ENCODE measurements at regions not wholly inside any gene's neighbourhood (a gene's known extent, or its start where the extent isn't known, plus 50 kb on each side); places are given as distances from the start of the nearest gene placed in this dataset.

DNA sequence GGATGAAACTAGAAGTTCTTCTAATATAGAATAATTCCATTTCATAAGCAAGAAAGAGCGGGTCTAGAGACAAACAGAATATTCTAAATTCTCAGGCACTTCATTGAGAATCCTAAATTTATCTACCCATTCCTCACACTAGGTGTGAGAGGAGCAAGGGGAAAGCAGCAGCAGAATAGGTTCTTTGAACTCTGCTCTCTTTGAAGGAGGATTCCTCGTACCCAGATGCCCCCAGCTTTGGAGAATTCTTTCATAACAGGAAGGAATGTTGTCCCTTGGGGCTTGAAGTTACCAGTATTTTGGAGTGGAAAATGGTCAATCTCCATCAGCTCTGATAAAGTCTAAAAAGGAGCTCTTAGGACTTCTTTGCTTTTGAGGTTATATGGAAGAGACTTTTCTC lies 59.7 kb upstream of the RASGEF1B start:
- Histone ChIP-seq H3K9me2 (ENCODE audit: insufficient read depth, low read length) (no peaks in the 10 kb centered on the region), H3K79me2 (replicated peaks; ENCODE audit: insufficient read depth, low read length) (no peaks in the 10 kb centered on the region), H3K4me3 (ENCODE audit: low read length) (no peak overlapping the region), H3K27me3 (ENCODE audit: insufficient read depth, low read depth, low read length) (no peaks in the 10 kb centered on the region), H2AFZ (ENCODE audit: low read depth, low read length) (no peak overlapping the region), H3K36me3 (ENCODE audit: insufficient read depth, low read length) (no peaks in the 10 kb centered on the region), H4K20me1 (ENCODE audit: insufficient read depth) (no peaks in the 10 kb centered on the region), H3F3A (ENCODE audit: insufficient read depth, low read length, poor library complexity, severe bottlenecking) (no peaks in the 10 kb centered on the region), H3K9me3 (ENCODE audit: low read length) (no peaks in the 10 kb centered on the region), H3K4me2 (ENCODE audit: low read length) (no peak overlapping the region), H3K9ac (ENCODE audit: low read length) (no peak overlapping the region), H3K27ac (ENCODE audit: low read length) (no peak overlapping the region)
- TF ChIP-seq POLR2AphosphoS5 (IDR thresholded peaks at IDR 0.05) (no peak), MXI1 (conservative IDR thresholded peaks at IDR 0.05; ENCODE audit: poor library complexity, severe bottlenecking) (no peak)

DNA sequence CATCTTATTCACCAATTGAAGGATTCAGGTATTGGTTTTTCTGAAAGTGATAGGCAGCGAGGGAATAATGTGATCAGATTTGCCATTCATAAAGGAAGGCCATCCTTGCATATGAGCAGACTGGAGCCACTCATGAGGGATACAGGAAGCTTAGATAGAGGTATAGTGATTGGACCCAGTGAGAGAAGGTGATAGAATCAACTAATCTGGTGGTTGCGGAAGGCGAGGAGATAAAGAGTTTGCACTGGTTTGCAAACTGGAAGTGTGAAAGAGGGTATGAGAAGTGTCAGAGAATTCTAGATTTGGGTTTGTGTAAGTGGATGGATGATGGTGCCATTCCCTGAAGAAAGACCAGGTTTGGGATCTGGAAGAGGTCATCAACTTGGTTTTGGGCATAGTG lies 57.3 kb upstream of the RASGEF1B start:
- Histone ChIP-seq H3K9me2 (ENCODE audit: insufficient read depth, low read length) (no peaks in the 10 kb centered on the region), H3K9ac (ENCODE audit: low read length) (no peak overlapping the region), H3F3A (ENCODE audit: insufficient read depth, low read length, poor library complexity, severe bottlenecking) (no peaks in the 10 kb centered on the region), H4K20me1 (ENCODE audit: insufficient read depth) (no peaks in the 10 kb centered on the region), H3K9me3 (ENCODE audit: low read length) (no peaks in the 10 kb centered on the region), H2AFZ (ENCODE audit: low read depth, low read length) (no peak overlapping the region), H3K79me2 (replicated peaks; ENCODE audit: insufficient read depth, low read length) (no peaks in the 10 kb centered on the region), H3K27ac (ENCODE audit: low read length) (no peak overlapping the region), H3K27me3 (ENCODE audit: insufficient read depth, low read depth, low read length) (no peaks in the 10 kb centered on the region), H3K36me3 (ENCODE audit: insufficient read depth, low read length) (no peaks in the 10 kb centered on the region), H3K4me3 (ENCODE audit: low read length) (no peak overlapping the region), H3K4me2 (ENCODE audit: low read length) (no peak overlapping the region)
- TF ChIP-seq, protein P1, sequence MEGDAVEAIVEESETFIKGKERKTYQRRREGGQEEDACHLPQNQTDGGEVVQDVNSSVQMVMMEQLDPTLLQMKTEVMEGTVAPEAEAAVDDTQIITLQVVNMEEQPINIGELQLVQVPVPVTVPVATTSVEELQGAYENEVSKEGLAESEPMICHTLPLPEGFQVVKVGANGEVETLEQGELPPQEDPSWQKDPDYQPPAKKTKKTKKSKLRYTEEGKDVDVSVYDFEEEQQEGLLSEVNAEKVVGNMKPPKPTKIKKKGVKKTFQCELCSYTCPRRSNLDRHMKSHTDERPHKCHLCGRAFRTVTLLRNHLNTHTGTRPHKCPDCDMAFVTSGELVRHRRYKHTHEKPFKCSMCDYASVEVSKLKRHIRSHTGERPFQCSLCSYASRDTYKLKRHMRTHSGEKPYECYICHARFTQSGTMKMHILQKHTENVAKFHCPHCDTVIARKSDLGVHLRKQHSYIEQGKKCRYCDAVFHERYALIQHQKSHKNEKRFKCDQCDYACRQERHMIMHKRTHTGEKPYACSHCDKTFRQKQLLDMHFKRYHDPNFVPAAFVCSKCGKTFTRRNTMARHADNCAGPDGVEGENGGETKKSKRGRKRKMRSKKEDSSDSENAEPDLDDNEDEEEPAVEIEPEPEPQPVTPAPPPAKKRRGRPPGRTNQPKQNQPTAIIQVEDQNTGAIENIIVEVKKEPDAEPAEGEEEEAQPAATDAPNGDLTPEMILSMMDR (IDR thresholded peaks at IDR 0.05; ENCODE audit: poor library complexity, severe bottlenecking) = no peak
- TF ChIP-seq EP300 (conservative IDR thresholded peaks at IDR 0.05; ENCODE audit: poor library complexity, severe bottlenecking) (no peak), SMC3 (conservative IDR thresholded peaks at IDR 0.05; ENCODE audit: poor library complexity) (no peak), POLR2AphosphoS5 (IDR thresholded peaks at IDR 0.05) (no peak), EZH2 (IDR thresholded peaks at IDR 0.05; ENCODE audit: borderline replicate concordance, insufficient read depth, low read length, poor library complexity, severe bottlenecking) (no peak), TAF1 (IDR thresholded peaks at IDR 0.05; ENCODE audit: low read depth) (no peak), RAD21 (conservative IDR thresholded peaks at IDR 0.05) (no peak), MXI1 (conservative IDR thresholded peaks at IDR 0.05; ENCODE audit: poor library complexity, severe bottlenecking) (no peak)
- TF ChIP-seq, protein P2, sequence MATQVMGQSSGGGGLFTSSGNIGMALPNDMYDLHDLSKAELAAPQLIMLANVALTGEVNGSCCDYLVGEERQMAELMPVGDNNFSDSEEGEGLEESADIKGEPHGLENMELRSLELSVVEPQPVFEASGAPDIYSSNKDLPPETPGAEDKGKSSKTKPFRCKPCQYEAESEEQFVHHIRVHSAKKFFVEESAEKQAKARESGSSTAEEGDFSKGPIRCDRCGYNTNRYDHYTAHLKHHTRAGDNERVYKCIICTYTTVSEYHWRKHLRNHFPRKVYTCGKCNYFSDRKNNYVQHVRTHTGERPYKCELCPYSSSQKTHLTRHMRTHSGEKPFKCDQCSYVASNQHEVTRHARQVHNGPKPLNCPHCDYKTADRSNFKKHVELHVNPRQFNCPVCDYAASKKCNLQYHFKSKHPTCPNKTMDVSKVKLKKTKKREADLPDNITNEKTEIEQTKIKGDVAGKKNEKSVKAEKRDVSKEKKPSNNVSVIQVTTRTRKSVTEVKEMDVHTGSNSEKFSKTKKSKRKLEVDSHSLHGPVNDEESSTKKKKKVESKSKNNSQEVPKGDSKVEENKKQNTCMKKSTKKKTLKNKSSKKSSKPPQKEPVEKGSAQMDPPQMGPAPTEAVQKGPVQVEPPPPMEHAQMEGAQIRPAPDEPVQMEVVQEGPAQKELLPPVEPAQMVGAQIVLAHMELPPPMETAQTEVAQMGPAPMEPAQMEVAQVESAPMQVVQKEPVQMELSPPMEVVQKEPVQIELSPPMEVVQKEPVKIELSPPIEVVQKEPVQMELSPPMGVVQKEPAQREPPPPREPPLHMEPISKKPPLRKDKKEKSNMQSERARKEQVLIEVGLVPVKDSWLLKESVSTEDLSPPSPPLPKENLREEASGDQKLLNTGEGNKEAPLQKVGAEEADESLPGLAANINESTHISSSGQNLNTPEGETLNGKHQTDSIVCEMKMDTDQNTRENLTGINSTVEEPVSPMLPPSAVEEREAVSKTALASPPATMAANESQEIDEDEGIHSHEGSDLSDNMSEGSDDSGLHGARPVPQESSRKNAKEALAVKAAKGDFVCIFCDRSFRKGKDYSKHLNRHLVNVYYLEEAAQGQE (IDR thresholded peaks at IDR 0.05; ENCODE audit: borderline replicate concordance) = no peak

DNA sequence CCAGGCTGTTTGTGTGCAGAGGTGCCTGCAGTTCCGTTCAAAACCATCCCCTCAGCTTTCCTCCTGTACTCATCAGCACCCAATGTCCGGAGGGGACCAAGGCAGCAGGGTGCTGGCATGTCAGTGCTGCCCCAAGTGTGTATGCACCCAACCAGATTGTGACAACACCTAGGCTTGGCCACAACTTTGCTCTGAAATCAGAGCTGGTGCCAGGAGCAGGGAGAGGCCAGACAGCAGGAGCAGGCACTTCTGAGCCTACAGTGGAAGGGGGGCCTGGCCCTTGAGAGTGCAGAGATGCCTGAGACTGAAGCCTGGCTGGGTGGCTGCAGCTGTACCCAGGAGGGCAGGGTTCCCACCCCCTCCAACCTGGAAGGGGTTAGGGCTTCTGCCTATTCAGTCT lies 56.5 kb upstream of the RASGEF1B start:
- H3K79me2 ChIP-seq (replicated peaks; ENCODE audit: insufficient read depth, low read length) = no peaks in the 10 kb centered on the region
- no peaks in the 10 kb centered on the region for H3K36me3 ChIP-seq (ENCODE audit: insufficient read depth, low read length)
- H3K27me3 ChIP-seq (ENCODE audit: insufficient read depth, low read depth, low read length) = no peaks in the 10 kb centered on the region
- H4K20me1 ChIP-seq (ENCODE audit: insufficient read depth) = no peaks in the 10 kb centered on the region
- no peaks in the 10 kb centered on the region for H3K9me3 ChIP-seq (ENCODE audit: low read length)
- H3K9me2 ChIP-seq (ENCODE audit: insufficient read depth, low read length) = no peaks in the 10 kb centered on the region
- no peak overlapping the region for H3K4me3 ChIP-seq (ENCODE audit: low read length)
- no peak for TF ChIP-seq EZH2 (IDR thresholded peaks at IDR 0.05; ENCODE audit: borderline replicate concordance, insufficient read depth, low read length, poor library complexity, severe bottlenecking)
- no peak for TF ChIP-seq SMC3 (conservative IDR thresholded peaks at IDR 0.05; ENCODE audit: poor library complexity)
- TF ChIP-seq, protein P2 (IDR thresholded peaks at IDR 0.05; ENCODE audit: borderline replicate concordance) = no peak
- TF ChIP-seq MXI1 (conservative IDR thresholded peaks at IDR 0.05; ENCODE audit: poor library complexity, severe bottlenecking) = no peak
- TF ChIP-seq, protein P1 (IDR thresholded peaks at IDR 0.05; ENCODE audit: poor library complexity, severe bottlenecking) = no peak
- no peak for TF ChIP-seq EP300 (conservative IDR thresholded peaks at IDR 0.05; ENCODE audit: poor library complexity, severe bottlenecking)
- no peak for TF ChIP-seq POLR2AphosphoS5 (IDR thresholded peaks at IDR 0.05)
- no peak for TF ChIP-seq RAD21 (conservative IDR thresholded peaks at IDR 0.05)
- no peak for TF ChIP-seq TAF1 (IDR thresholded peaks at IDR 0.05; ENCODE audit: low read depth)
- H3K27ac ChIP-seq (ENCODE audit: low read length) = no peak overlapping the region
- no peak overlapping the region for H3K4me2 ChIP-seq (ENCODE audit: low read length)
- H3K9ac ChIP-seq (ENCODE audit: low read length) = no peak overlapping the region
- no peak overlapping the region for H2AFZ ChIP-seq (ENCODE audit: low read depth, low read length)
- H3F3A ChIP-seq (ENCODE audit: insufficient read depth, low read length, poor library complexity, severe bottlenecking) = no peaks in the 10 kb centered on the region
